HCT116 (cell line): ENCODE measurements at regions not wholly inside any gene's neighbourhood (a gene's known extent, or its start where the extent isn't known, plus 50 kb on each side); places are given as distances from the start of the nearest gene placed in this dataset.

ENCODE experiments used
- CEBPB ChIP-seq: IDR thresholded peaks from 2 replicates; pipeline ENCODE4 v1.6.1; 2012; ENCODE audit warnings: low read depth
- EZH2phosphoT487 ChIP-seq: fragments of 200-600 bp; IDR thresholded peaks from 2 replicates; pipeline ENCODE4 v1.6.1; 2018; ENCODE audit warnings: antibody characterized with exemption, borderline replicate concordance
- POLR2A ChIP-seq: IDR thresholded peaks from 2 replicates; pipeline ENCODE4 v1.7.0; 2011; ENCODE audit warnings: borderline replicate concordance; ENCODE audit not compliant: insufficient read depth, insufficient read length; ENCODE audit errors: extremely low read depth
- POLR2AphosphoS5 ChIP-seq: IDR thresholded peaks from 2 replicates; pipeline ENCODE4 v1.6.1; 2011; ENCODE audit warnings: mild to moderate bottlenecking, low read depth, low read length, moderate library complexity
- RAD21 ChIP-seq: IDR thresholded peaks from 2 replicates; pipeline ENCODE4 v1.6.1; 2012; ENCODE audit warnings: low read depth, mild to moderate bottlenecking
- SRF ChIP-seq: IDR thresholded peaks from 2 replicates; pipeline ENCODE4 v1.6.1; 2012; ENCODE audit warnings: low read depth
- ZNF274 ChIP-seq: fragments of 200-500 bp; sonication (Bioruptor generic); IDR thresholded peaks from 2 replicates; pipeline ENCODE4 v1.6.1; 2014; ENCODE audit warnings: mild to moderate bottlenecking, low read depth, low read length, inconsistent platforms
- TF ChIP-seq, protein P1 (sequence below), 3 experiments: fragments of 200-600 bp in 1 of 3; sonication (generic) in 1 of 3; IDR thresholded peaks in 2 of 3; conservative IDR thresholded peaks in 1 of 3; 2 replicates each; pipeline ENCODE4 v1.5.1; 2012 to 2017; ENCODE audit warnings: low read depth in 2 of 3, low read length in 2 of 3, antibody characterized with exemption in 1 of 3, borderline replicate concordance in 1 of 3, control low read depth in 1 of 3, mild to moderate bottlenecking in 1 of 3, mixed read lengths in 1 of 3, mixed run types in 1 of 3, moderate library complexity in 1 of 3; ENCODE audit not compliant: insufficient read depth in 1 of 3

- TF ChIP-seq EZH2phosphoT487, result no peak
- TF ChIP-seq, protein P1, sequence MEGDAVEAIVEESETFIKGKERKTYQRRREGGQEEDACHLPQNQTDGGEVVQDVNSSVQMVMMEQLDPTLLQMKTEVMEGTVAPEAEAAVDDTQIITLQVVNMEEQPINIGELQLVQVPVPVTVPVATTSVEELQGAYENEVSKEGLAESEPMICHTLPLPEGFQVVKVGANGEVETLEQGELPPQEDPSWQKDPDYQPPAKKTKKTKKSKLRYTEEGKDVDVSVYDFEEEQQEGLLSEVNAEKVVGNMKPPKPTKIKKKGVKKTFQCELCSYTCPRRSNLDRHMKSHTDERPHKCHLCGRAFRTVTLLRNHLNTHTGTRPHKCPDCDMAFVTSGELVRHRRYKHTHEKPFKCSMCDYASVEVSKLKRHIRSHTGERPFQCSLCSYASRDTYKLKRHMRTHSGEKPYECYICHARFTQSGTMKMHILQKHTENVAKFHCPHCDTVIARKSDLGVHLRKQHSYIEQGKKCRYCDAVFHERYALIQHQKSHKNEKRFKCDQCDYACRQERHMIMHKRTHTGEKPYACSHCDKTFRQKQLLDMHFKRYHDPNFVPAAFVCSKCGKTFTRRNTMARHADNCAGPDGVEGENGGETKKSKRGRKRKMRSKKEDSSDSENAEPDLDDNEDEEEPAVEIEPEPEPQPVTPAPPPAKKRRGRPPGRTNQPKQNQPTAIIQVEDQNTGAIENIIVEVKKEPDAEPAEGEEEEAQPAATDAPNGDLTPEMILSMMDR (IDR thresholded peaks at IDR 0.05 in 2 of 3, conservative IDR thresholded peaks at IDR 0.05 in 1 of 3; ENCODE audit: borderline replicate concordance in 1 of 3, insufficient read depth in 1 of 3, low read depth in 2 of 3, low read length in 2 of 3), result no peak
- TF ChIP-seq ZNF274, result no peak
- no peak for TF ChIP-seq POLR2A
- no peak for TF ChIP-seq SRF
- TF ChIP-seq RAD21, result no peak
- no peak for TF ChIP-seq CEBPB
- TF ChIP-seq POLR2AphosphoS5, result no peak
Observed at GRCh38 chr16:87040169-87041117, 276.7 kb downstream of the C16orf95 start.
